Gastroesophageal sphincter (tissue), 3 donors: ENCODE measurements at regions not wholly inside any gene's neighbourhood (a gene's known extent, or its start where the extent isn't known, plus 50 kb on each side); places are given as distances from the start of the nearest gene placed in this dataset.

Experiments
- CTCF ChIP-seq, 4 experiments: fragments of 200-600 bp in 2 of 4; fragments of 450-650 bp in 2 of 4; sonication (generic) in 1 of 4; IDR thresholded peaks; one replicate each; pipeline ENCODE4 v1.5.1; 2017 to 2019; ENCODE audit warnings: antibody characterized with exemption in 4 of 4, mild to moderate bottlenecking in 2 of 4, moderate library complexity in 2 of 4
- POLR2A ChIP-seq, 2 donors: fragments of 450-650 bp; IDR thresholded peaks; one replicate each; pipeline ENCODE4 v1.6.1; 2017; ENCODE audit warnings: antibody characterized with exemption in 2 of 2, mild to moderate bottlenecking in 2 of 2, moderate library complexity in 1 of 2

- no peak for TF ChIP-seq CTCF (IDR thresholded peaks at IDR 0.05)
- no peak for TF ChIP-seq POLR2A (IDR thresholded peaks at IDR 0.05)
Observed at GRCh38 chr11:109898592-109898991, 194.6 kb upstream of the ZC3H12C start.
